Brain microvascular endothelial cell (primary cell): ENCODE measurements at regions not wholly inside any gene's neighbourhood (a gene's known extent, or its start where the extent isn't known, plus 50 kb on each side); places are given as distances from the start of the nearest gene placed in this dataset.

Experiments
- DNase-seq: peaks from one replicate; pipeline ENCODE4 v3.0.0-alpha.2; 2020
- H3K27ac ChIP-seq: fragments of 250-450 bp; sonication (Bioruptor Pico); 2 replicates; pipeline ENCODE4 v1.5.1; 2020; ENCODE audit warnings: mild to moderate bottlenecking, moderate library complexity
- H3K27me3 ChIP-seq: fragments of 250-450 bp; sonication (Bioruptor Pico); replicated peaks from 2 replicates; pipeline ENCODE4 v1.5.1; 2020; ENCODE audit warnings: mild to moderate bottlenecking
- H3K36me3 ChIP-seq: fragments of 250-450 bp; sonication (Bioruptor Pico); replicated peaks from 2 replicates; pipeline ENCODE4 v1.5.1; 2020; ENCODE audit warnings: mild to moderate bottlenecking
- H3K4me3 ChIP-seq: 2 replicates; pipeline ENCODE4 v1.5.1; 2011; ENCODE audit warnings: low read depth, mild to moderate bottlenecking, control low read depth, low read length, moderate library complexity
- CTCF ChIP-seq: IDR thresholded peaks from 2 replicates; pipeline ENCODE4 v1.5.1; 2011; ENCODE audit warnings: low read depth, mild to moderate bottlenecking, moderate library complexity, low read length, control low read depth, inconsistent platforms; ENCODE audit errors: missing control alignments
- in situ Hi-C: cut with HindIII; loops from 2 replicates; pipeline ENCODE4 v1.10.0; 2017; ENCODE audit warnings: low sequenced_read_pairs, low pct_ligation_motif_present

DNA sequence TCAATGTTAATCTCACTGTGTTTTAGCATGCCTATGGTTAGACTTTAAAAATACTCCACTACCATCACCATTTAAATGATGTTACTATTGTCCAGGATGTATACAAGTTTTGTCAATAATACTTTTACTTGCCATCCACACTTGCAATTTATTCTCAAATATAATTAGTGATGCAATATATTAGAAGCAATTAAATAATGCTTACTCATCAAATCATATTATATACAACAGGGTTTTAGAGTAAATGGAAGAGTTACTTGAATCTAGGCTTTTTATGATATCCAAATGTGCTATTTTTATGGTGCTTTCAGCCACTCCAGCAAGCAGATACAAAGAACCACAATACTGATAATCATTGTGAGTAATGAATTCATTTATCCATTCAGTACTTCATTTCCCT is 461.1 kb downstream of the TMEM182 start:
- no peak for DNase-seq
- Histone ChIP-seq H3K36me3 (no peaks in the 10 kb centered on the region), H3K27ac (no peak overlapping the region), H3K4me3 (no peak overlapping the region), H3K27me3 (no peaks in the 10 kb centered on the region)
- no peak for TF ChIP-seq CTCF
- in situ Hi-C loops, result no loop called here

DNA sequence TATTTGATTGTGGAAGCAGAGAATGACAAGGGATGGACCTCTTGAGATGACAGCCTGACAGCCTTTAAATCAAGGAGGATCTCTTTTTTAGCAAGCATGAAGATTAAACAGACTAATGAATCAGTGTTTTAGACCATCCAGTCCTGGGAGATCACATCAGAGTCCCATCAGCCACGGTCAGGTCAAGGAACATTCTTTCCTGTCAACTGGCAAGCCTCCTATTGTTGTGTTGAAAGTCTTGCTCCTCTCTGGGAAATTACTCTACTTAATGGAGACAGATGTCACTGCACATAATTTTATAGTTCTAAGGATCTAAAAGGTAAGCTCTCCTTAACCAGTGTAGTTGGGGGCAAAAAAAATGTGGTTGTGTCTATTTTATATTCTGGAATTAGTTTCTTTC is 469.0 kb downstream of the TMEM182 start:
- in situ Hi-C loops, result no loop called here
- Histone ChIP-seq H3K36me3 (no peaks in the 10 kb centered on the region), H3K27me3 (no peaks in the 10 kb centered on the region), H3K4me3 (no peak overlapping the region), H3K27ac (no peak overlapping the region)
- TF ChIP-seq CTCF, result no peak
- no peak for DNase-seq

GRCh38 chr2:103232865-103233264 is 471.0 kb downstream of the TMEM182 start:
- Histone ChIP-seq H3K36me3 (no peaks in the 10 kb centered on the region), H3K27me3 (no peaks in the 10 kb centered on the region), H3K27ac (no peak overlapping the region), H3K4me3 (no peak overlapping the region)
- no peak for DNase-seq
- no peak for TF ChIP-seq CTCF
- in situ Hi-C loops, result no loop called here

DNA sequence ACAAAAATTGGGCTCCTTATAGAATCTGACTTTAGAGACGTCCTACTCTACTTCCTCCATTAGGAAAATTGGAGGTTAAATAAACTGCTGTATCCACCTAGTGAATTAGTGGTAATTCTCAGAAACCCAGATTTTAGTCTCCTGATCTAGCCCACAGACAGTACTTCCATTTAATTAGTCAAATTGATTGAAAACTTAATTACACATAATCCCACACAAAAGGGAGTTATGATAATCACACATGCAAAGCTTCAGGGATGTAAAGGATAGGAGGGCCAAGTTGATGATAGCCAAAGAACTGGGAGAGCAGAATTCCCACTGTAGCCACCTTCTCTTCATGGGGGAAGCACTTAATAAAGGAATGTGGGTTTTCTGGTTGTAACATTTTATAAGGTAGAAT is 471.9 kb downstream of the TMEM182 start:
- in situ Hi-C loops, result no loop called here
- Histone ChIP-seq H3K36me3 (no peaks in the 10 kb centered on the region), H3K27ac (no peak overlapping the region), H3K4me3 (no peak overlapping the region), H3K27me3 (no peaks in the 10 kb centered on the region)
- no peak for DNase-seq
- TF ChIP-seq CTCF, result no peak

- in situ Hi-C loops, result no loop called here
- Histone ChIP-seq H3K27me3 (no peaks in the 10 kb centered on the region), H3K4me3 (no peak overlapping the region), H3K36me3 (no peaks in the 10 kb centered on the region), H3K27ac (no peak overlapping the region)
- no peak for TF ChIP-seq CTCF
- DNase-seq, result no peak
Observed at GRCh38 chr2:103235283-103235682, 473.5 kb downstream of the TMEM182 start.

DNA sequence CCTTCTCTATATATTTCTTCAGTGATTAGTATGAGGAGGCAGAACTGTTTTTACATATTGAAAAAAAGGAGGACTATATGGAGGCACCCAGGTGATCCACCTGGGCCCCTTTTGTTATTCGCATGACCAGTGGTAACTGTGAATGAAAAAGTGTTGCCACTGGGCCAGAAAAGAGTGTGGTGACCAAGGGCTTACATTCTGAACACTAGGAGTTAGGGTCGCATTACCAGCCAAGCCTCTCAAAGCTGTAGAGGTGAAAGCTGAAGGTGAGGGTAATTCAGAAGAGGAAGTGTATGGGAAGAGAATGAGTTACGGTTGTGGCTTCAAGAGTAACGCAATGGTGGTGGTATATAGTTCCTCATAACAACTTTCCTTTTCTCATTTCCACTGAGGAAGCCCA is 487.6 kb downstream of the TMEM182 start:
- DNase-seq, result no peak
- Histone ChIP-seq H3K27ac (no peak overlapping the region), H3K36me3 (no peaks in the 10 kb centered on the region), H3K27me3 (no peaks in the 10 kb centered on the region), H3K4me3 (no peak overlapping the region)
- in situ Hi-C loops, result no loop called here
- TF ChIP-seq CTCF, result no peak
